DND-41 (cell line): ENCODE measurements at regions not wholly inside any gene's neighbourhood (a gene's known extent, or its start where the extent isn't known, plus 50 kb on each side); places are given as distances from the start of the nearest gene placed in this dataset.

ENCODE experiments used
- ATAC-seq: fragments of 200-7000 bp; cut with Tn5 transposase; 3 replicates; pipeline ENCODE4 v1.9.1; 2021; ENCODE audit warnings: low read depth; ENCODE audit not compliant: insufficient read depth
- DNase-seq: peaks from one replicate; pipeline ENCODE4 v3.0.0-alpha.2; 2020
- H2AFZ ChIP-seq: 2 replicates; pipeline ENCODE4 v1.6.0; 2012; ENCODE audit warnings: low read depth, low read length
- H3K27ac ChIP-seq: 2 replicates; pipeline ENCODE4 v1.5.1; 2012; ENCODE audit warnings: low read length, inconsistent platforms
- H3K27me3 ChIP-seq: fragments of 200-600 bp; sonication (generic); 2 replicates; pipeline ENCODE4 v1.6.0; 2012; ENCODE audit warnings: low read length, mild to moderate bottlenecking, inconsistent platforms; ENCODE audit not compliant: insufficient read depth, poor library complexity
- H3K36me3 ChIP-seq: 2 replicates; pipeline ENCODE4 v1.5.1; 2012; ENCODE audit warnings: low read length, inconsistent platforms; ENCODE audit not compliant: insufficient read depth
- H3K4me1 ChIP-seq: 2 replicates; pipeline ENCODE4 v1.5.1; 2012; ENCODE audit warnings: mild to moderate bottlenecking, low read length; ENCODE audit not compliant: insufficient read depth
- H3K4me2 ChIP-seq: 2 replicates; pipeline ENCODE4 v1.6.0; 2012; ENCODE audit warnings: mild to moderate bottlenecking, moderate library complexity, low read length, inconsistent platforms; ENCODE audit not compliant: insufficient read depth
- H3K4me3 ChIP-seq, 2 experiments: fragments of 200-600 bp in 1 of 2; shearing (Covaris generic) in 1 of 2; 2 replicates each; pipeline ENCODE4 v1.5.1; 2012 to 2016; ENCODE audit warnings: inconsistent platforms in 2 of 2, low read length in 2 of 2, mild to moderate bottlenecking in 2 of 2, low read depth in 1 of 2, moderate library complexity in 1 of 2
- H3K79me2 ChIP-seq: 2 replicates; pipeline ENCODE4 v1.6.0; 2012; ENCODE audit warnings: low read length, inconsistent platforms; ENCODE audit not compliant: insufficient read depth
- H3K9ac ChIP-seq: 2 replicates; pipeline ENCODE4 v1.6.0; 2012; ENCODE audit warnings: low read depth, mild to moderate bottlenecking, inconsistent platforms, low read length, moderate library complexity
- H3K9me3 ChIP-seq: 2 replicates; pipeline ENCODE4 v1.5.1; 2012; ENCODE audit warnings: low read length, moderate library complexity, mild to moderate bottlenecking, inconsistent platforms; ENCODE audit not compliant: insufficient read depth, severe bottlenecking
- H4K20me1 ChIP-seq: 2 replicates; pipeline ENCODE4 v1.6.0; 2012; ENCODE audit warnings: low read length; ENCODE audit not compliant: insufficient read depth
- EZH2 ChIP-seq: IDR thresholded peaks from 3 replicates; pipeline ENCODE4 v1.6.1; 2012; ENCODE audit warnings: borderline replicate concordance, low read depth, mild to moderate bottlenecking, moderate library complexity, low read length, inconsistent platforms; ENCODE audit not compliant: severe bottlenecking
- TF ChIP-seq, protein P1 (sequence below): IDR thresholded peaks from 2 replicates; pipeline ENCODE4 v1.5.1; 2012; ENCODE audit warnings: borderline replicate concordance, low read length, moderate library complexity, mild to moderate bottlenecking; ENCODE audit not compliant: poor library complexity, severe bottlenecking; ENCODE audit errors: extremely low read depth

- Histone ChIP-seq H3K79me2 (no peaks in the 10 kb centered on the region), H3K27me3 (peaks cover 4% of the 10 kb centered on the region), H3K4me1 (no peaks in the 10 kb centered on the region), H3K27ac (no peak overlapping the region), H3K4me3 (no peak overlapping the region), H3K9me3 (no peaks in the 10 kb centered on the region), H3K4me2 (no peak overlapping the region), H3K9ac (no peak overlapping the region), H3K36me3 (no peaks in the 10 kb centered on the region), H4K20me1 (no peaks in the 10 kb centered on the region), H2AFZ (no peak overlapping the region)
- DNase-seq (peak; percentile 34), ATAC-seq (peak; percentile 60)
- TF ChIP-seq, protein P1, sequence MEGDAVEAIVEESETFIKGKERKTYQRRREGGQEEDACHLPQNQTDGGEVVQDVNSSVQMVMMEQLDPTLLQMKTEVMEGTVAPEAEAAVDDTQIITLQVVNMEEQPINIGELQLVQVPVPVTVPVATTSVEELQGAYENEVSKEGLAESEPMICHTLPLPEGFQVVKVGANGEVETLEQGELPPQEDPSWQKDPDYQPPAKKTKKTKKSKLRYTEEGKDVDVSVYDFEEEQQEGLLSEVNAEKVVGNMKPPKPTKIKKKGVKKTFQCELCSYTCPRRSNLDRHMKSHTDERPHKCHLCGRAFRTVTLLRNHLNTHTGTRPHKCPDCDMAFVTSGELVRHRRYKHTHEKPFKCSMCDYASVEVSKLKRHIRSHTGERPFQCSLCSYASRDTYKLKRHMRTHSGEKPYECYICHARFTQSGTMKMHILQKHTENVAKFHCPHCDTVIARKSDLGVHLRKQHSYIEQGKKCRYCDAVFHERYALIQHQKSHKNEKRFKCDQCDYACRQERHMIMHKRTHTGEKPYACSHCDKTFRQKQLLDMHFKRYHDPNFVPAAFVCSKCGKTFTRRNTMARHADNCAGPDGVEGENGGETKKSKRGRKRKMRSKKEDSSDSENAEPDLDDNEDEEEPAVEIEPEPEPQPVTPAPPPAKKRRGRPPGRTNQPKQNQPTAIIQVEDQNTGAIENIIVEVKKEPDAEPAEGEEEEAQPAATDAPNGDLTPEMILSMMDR = peak; percentile 68
- TF ChIP-seq EZH2 = no peak
Measured at GRCh38 chr5:130871346-130872086, 293.5 kb downstream of the HINT1 start.

GRCh38 chr5:130870691-130871090, 294.4 kb downstream of the HINT1 start:
- no peak overlapping the region for H3K4me2 ChIP-seq
- no peak overlapping the region for H3K9ac ChIP-seq
- H2AFZ ChIP-seq = no peak overlapping the region

DNA sequence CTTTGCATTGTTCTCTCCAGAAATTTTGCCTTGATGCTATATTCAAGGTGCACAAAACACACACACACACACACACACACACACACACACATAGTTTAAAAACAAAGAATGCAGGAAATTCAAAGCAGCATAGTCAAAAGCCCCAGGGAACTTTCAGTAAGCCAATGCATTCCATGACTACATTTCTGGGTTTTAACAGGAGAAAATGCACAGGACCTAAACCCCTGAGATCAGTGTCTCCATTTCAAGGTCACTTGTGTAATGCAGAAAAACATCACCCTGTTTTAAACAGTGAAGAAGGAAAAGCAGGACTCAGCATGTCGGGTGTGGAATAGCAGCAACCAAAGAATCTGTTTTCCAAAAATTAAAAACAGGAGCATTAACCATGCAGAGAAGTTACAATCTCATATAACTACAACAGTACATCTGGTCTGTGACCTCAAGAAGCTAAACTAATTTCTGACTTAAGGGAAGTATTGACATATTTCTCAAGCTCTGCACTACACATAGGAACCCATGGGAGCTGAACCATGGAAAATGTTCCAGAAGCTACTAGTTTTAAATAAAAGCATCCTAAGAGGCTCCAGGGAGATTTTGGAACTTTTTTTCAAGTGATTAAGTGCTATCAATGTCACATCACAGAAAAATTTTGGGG, 296.7 kb downstream of the HINT1 start:
- no peak for TF ChIP-seq EZH2
- H2AFZ ChIP-seq = no peak overlapping the region
- H3K36me3 ChIP-seq = no peaks in the 10 kb centered on the region
- no peak for DNase-seq
- no peaks in the 10 kb centered on the region for H3K4me1 ChIP-seq
- H3K27me3 ChIP-seq = peaks cover 4% of the 10 kb centered on the region
- ATAC-seq = no peak
- no peaks in the 10 kb centered on the region for H4K20me1 ChIP-seq
- H3K9me3 ChIP-seq = no peaks in the 10 kb centered on the region
- no peaks in the 10 kb centered on the region for H3K79me2 ChIP-seq
- H3K27ac ChIP-seq = no peak overlapping the region
- no peak overlapping the region for H3K4me2 ChIP-seq
- H3K9ac ChIP-seq = no peak overlapping the region
- no peak overlapping the region for H3K4me3 ChIP-seq

More at GRCh38 chr5:130870691-130871090, 294.4 kb downstream of the HINT1 start:
- H3K79me2 ChIP-seq = no peaks in the 10 kb centered on the region
- H3K27me3 ChIP-seq = peaks cover 4% of the 10 kb centered on the region
- no peaks in the 10 kb centered on the region for H3K9me3 ChIP-seq
- no peak overlapping the region for H3K4me3 ChIP-seq
- H3K27ac ChIP-seq = no peak overlapping the region
- no peak for ATAC-seq
- DNase-seq = no peak
- no peaks in the 10 kb centered on the region for H3K4me1 ChIP-seq
- H4K20me1 ChIP-seq = no peaks in the 10 kb centered on the region
- no peaks in the 10 kb centered on the region for H3K36me3 ChIP-seq
- TF ChIP-seq EZH2 = no peak
- TF ChIP-seq, protein P1 = no peak

GRCh38 chr5:130845049-130845765, 319.8 kb downstream of the HINT1 start:
- Histone ChIP-seq H3K27ac (no peak overlapping the region), H3K4me1 (no peaks in the 10 kb centered on the region), H3K9me3 (no peaks in the 10 kb centered on the region), H3K27me3 (no peaks in the 10 kb centered on the region), H4K20me1 (no peaks in the 10 kb centered on the region), H3K9ac (no peak overlapping the region), H3K79me2 (no peaks in the 10 kb centered on the region), H3K4me2 (no peak overlapping the region), H3K4me3 (no peak overlapping the region), H3K36me3 (no peaks in the 10 kb centered on the region), H2AFZ (no peak overlapping the region)
- ATAC-seq (no peak), DNase-seq (no peak)
- TF ChIP-seq, protein P1 = no peak
- no peak for TF ChIP-seq EZH2
